Activated CD4-positive, alpha-beta T cell treated with anti-CD3 and anti-CD28 coated beads, Interleukin-2, amount 50 U/mL, for 48 hours (primary cell): ENCODE measurements at regions not wholly inside any gene's neighbourhood (a gene's known extent, or its start where the extent isn't known, plus 50 kb on each side); places are given as distances from the start of the nearest gene placed in this dataset.

Experiments used
- DNase-seq, 2 experiments: peaks; one replicate each; pipeline ENCODE4 v3.0.0-alpha.2; 2020

DNA sequence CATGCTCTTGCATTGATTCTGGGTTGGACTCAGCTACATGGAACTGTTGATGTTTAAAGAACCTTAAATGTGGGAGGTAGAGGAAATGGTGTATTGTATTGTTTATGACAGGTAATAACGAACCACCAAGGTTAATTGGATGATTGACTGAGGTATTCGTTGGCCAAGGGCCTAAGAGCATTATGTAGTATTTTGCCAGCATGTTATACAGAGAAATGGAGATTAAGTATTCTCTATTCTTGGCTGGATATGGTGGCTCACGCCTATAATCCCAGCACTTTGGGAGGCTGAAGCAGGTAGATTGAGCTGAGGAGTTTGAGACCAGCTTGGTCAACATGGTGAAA, 59.0 kb upstream of the CDK20 start:
- no peak for DNase-seq

DNA sequence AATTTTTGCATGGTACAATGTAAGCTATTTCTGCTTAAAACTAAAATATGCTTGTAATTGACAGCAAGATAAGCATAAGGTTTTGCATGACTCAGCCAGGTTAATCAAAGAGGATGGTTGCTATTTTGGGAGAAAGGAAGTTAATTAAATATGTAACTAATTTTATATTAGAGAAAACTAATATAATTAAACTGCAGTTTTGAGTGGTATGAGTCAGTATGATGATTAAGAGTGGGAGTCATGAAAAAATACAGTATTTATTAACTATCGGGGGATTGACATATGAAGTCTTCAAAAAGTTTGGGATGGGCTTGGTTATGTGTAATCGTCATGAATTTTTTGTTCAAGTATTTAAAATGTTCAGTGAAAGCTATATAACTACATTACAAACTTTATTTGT, 54.0 kb upstream of the CDK20 start:
- DNase-seq = no peak

DNA sequence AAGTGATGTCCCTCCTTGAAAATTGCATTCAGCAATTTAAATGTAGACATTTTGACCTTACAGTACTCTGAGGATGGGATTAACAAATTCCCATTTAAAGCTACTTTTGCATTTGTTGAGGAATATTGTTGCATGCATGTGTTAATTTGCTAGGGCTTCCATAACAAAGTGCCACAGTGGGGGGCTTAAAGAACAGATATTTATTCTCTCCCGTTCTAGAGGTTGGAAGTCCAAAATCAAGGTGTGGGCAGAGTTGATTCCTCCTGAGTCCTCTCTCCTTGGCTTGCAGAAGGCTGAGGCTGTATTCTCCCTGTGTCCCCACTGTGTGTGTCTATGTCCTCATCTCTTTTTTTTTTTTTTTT, 51.8 kb upstream of the CDK20 start:
- no peak for DNase-seq

DNA sequence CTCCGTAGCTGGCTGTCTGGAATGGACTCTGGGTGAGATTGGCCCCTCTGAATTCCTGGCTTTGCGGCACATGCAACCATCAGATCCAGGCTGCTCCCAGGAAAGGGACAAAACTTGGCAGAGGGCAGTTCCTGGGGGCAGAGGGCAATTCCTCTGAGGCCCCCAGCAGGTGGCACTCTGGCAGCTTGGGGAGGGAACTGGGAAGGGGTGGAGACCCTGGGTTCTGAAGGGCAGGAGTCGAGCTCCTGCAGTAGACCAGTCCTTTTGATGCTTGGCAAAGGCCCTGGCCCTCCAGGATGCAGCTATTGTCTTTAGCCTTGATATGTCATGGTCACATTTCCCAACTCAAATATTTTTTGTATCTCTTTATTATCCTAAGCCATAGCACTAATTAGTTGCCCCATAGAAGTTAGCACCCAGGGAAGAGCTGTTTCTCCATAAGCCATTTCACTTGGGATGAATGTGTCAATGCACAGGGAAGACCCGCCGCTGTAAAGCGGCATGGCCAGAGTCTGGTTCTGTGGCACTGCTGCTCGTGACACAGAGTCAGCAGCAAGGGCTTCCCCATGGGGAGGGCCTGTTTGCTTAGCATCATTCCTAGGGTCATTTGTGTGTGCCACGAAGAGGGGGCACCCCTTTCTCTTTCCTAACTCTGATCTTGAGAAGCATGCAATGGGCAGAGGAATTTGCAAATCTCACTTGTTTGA, 51.2 kb upstream of the CDK20 start:
- DNase-seq = no peak

DNA sequence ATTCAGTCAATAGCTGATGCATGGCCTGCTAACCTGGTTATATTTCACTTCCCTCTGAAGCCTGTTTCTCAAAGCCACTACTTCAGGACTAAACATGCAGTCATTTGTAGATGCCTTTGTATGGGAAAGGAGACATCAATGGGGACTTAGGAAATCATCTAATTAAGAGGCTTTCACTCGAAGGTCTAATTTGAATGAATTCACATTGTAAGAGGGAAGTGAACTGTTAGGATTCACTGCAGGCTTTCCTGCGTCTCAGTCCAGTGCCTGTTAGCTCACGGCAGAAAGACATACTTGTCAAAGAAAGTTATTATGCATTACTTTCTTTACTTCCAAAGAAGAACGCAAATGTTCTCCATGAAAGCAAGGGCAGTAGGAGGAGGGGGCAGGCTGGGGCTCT, 50.6 kb upstream of the CDK20 start:
- DNase-seq = no peak
